NB4 (cell line): ENCODE measurements at regions not wholly inside any gene's neighbourhood (a gene's known extent, or its start where the extent isn't known, plus 50 kb on each side); places are given as distances from the start of the nearest gene placed in this dataset.

Experiments
- DNase-seq: peaks from one replicate; pipeline ENCODE4 v3.0.0; 2010; ENCODE audit warnings: low read depth
- H3K4me3 ChIP-seq: one replicate; pipeline ENCODE4 v1.5.1; 2011; ENCODE audit warnings: mild to moderate bottlenecking, low read depth, low read length, moderate library complexity
- MYC ChIP-seq: IDR thresholded peaks from 2 replicates; pipeline ENCODE4 v1.6.1; 2011; ENCODE audit warnings: low read depth, low read length
- POLR2A ChIP-seq: IDR thresholded peaks from 2 replicates; pipeline ENCODE4 v1.6.1; 2011; ENCODE audit warnings: mild to moderate bottlenecking; ENCODE audit not compliant: insufficient read length; ENCODE audit errors: extremely low read depth
- TF ChIP-seq, protein P1 (sequence below): IDR thresholded peaks from one replicate; pipeline ENCODE4 v1.5.1; 2012; ENCODE audit warnings: low read depth, low read length
- TF ChIP-seq, protein P2 (sequence below): IDR thresholded peaks from 2 replicates; pipeline ENCODE4 v1.6.1; 2011; ENCODE audit warnings: low read depth, low read length

GRCh38 chr2:220850116-220850515 lies 722.0 kb downstream of the EPHA4 start:
- H3K4me3 ChIP-seq: no peak overlapping the region
- DNase-seq: no peak
- no peak for TF ChIP-seq MYC
- TF ChIP-seq, protein P1, sequence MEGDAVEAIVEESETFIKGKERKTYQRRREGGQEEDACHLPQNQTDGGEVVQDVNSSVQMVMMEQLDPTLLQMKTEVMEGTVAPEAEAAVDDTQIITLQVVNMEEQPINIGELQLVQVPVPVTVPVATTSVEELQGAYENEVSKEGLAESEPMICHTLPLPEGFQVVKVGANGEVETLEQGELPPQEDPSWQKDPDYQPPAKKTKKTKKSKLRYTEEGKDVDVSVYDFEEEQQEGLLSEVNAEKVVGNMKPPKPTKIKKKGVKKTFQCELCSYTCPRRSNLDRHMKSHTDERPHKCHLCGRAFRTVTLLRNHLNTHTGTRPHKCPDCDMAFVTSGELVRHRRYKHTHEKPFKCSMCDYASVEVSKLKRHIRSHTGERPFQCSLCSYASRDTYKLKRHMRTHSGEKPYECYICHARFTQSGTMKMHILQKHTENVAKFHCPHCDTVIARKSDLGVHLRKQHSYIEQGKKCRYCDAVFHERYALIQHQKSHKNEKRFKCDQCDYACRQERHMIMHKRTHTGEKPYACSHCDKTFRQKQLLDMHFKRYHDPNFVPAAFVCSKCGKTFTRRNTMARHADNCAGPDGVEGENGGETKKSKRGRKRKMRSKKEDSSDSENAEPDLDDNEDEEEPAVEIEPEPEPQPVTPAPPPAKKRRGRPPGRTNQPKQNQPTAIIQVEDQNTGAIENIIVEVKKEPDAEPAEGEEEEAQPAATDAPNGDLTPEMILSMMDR: no peak
- TF ChIP-seq, protein P2, sequence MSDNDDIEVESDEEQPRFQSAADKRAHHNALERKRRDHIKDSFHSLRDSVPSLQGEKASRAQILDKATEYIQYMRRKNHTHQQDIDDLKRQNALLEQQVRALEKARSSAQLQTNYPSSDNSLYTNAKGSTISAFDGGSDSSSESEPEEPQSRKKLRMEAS: no peak
- no peak for TF ChIP-seq POLR2A

DNA sequence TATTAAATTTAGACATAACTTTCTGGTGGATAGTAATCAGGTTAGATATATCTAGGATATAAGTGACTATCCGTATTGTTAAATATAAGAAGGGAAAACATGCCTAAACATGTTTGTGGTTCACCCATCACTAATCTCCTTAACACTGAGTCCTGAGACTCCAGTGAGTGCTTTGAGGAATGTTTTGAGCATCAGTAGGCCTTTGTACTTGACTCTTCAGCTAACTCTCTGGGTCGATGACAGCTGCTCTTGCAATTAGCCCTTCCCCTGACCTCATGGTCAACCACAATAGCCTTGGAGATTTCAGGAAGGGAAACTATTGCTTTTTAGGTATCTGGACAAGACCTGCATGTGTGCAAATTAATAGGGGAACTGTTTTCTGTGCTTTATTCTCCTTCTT lies 716.8 kb downstream of the EPHA4 start:
- TF ChIP-seq MYC: no peak
- DNase-seq: no peak
- no peak overlapping the region for H3K4me3 ChIP-seq

DNA sequence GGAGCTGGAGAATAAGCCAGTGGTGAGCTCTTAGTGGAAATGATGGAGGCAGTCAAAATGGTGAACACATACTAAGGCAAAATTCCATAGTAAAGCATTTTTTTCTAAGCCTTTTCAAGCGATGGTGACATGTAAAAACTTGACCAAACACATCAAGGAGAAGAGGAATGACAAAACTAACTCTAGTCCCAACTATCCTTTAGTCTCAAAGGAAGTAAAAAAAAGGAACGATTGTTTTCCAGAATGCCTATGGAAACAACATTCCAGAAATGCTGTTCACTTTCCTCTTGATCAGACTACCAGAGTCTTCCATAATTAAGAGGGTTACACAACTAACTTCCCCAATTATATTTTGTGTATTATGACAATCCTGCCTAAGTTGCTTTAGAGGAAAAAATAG lies 715.6 kb downstream of the EPHA4 start:
- TF ChIP-seq, protein P2: no peak
- TF ChIP-seq, protein P1: no peak
- TF ChIP-seq POLR2A: no peak
- TF ChIP-seq MYC: no peak
- no peak for DNase-seq
- no peak overlapping the region for H3K4me3 ChIP-seq

GRCh38 chr2:220857368-220857767 lies 714.7 kb downstream of the EPHA4 start:
- H3K4me3 ChIP-seq: no peak overlapping the region
- TF ChIP-seq MYC: no peak
- TF ChIP-seq, protein P2: no peak
- TF ChIP-seq POLR2A: no peak
- TF ChIP-seq, protein P1: no peak
- DNase-seq: no peak

- DNase-seq: no peak
- TF ChIP-seq, protein P1: no peak
- TF ChIP-seq POLR2A (no peak), MYC (no peak)
- TF ChIP-seq, protein P2: no peak
Observed at GRCh38 chr2:220858101-220858500, 714.0 kb downstream of the EPHA4 start.

GRCh38 chr2:220871909-220872308 lies 700.2 kb downstream of the EPHA4 start:
- DNase-seq: no peak
- TF ChIP-seq POLR2A (no peak), MYC (no peak)
- TF ChIP-seq, protein P1: no peak
- TF ChIP-seq, protein P2: no peak
- H3K4me3 ChIP-seq: no peak overlapping the region

More at GRCh38 chr2:220858101-220858500, 714.0 kb downstream of the EPHA4 start:
- H3K4me3 ChIP-seq: no peak overlapping the region
